HepG2 (cell line): ENCODE measurements at regions not wholly inside any gene's neighbourhood (a gene's known extent, or its start where the extent isn't known, plus 50 kb on each side); places are given as distances from the start of the nearest gene placed in this dataset.

Source experiments
- ATAC-seq: fragments of 200-7000 bp; cut with Tn5 transposase; 3 replicates; pipeline ENCODE4 v1.9.1; 2020; ENCODE audit warnings: mild to moderate bottlenecking, moderate library complexity
- BruUV-seq: library from RNA; stranded (reverse); fragments of 400-500 nt; replicated peaks from 2 replicates; lab custom pipeline; 2021; lab: Mats Ljungman, UMichigan
- CTCF ChIA-PET: fragments of 300-600 bp; formaldehyde crosslinking; extraction: SDS; loops from one replicate; lab custom pipeline; 2021; ENCODE audit warnings: low total read pairs, inconsistent platforms, low intra/inter-chr PET ratio; lab: Yijun Ruan, JAX
- POLR2A ChIA-PET: fragments of 350-600 bp; sonication (Branson Sonifier 250); formaldehyde crosslinking; loops from one replicate; lab custom pipeline; 2020; ENCODE audit warnings: antibody characterized with exemption, inconsistent platforms; lab: Yijun Ruan, JAX
- DNase-seq: peaks from one replicate; pipeline ENCODE4 v3.0.0-alpha.2; 2015; ENCODE audit warnings: low spot score
- FAIRE-seq: peaks from 3 replicates; lab custom pipeline; 2011; peaks lifted over from hg19 to GRCh38; lab: Jason Lieb, UNC
- H2AFZ ChIP-seq: one replicate; pipeline ENCODE4 v1.6.1; 2011; ENCODE audit warnings: low read length, inconsistent platforms
- H3K27ac ChIP-seq: fragments of 300-600 bp; 3 replicates; pipeline ENCODE4 v1.8.0; 2011; ENCODE audit warnings: mixed run types, mild to moderate bottlenecking, mixed read lengths, low read length, inconsistent platforms; ENCODE audit not compliant: insufficient read depth; ENCODE audit errors: extremely low read length
- H3K27me3 ChIP-seq, 2 experiments: fragments of 200-600 bp in 1 of 2; 2 replicates in 1 of 2; 3 replicates in 1 of 2; pipeline versions ENCODE4 v1.6.0 to v1.8.0; 2011; ENCODE audit warnings: low read length in 2 of 2, mild to moderate bottlenecking in 2 of 2, moderate library complexity in 2 of 2, inconsistent platforms in 1 of 2; ENCODE audit not compliant: insufficient read depth in 2 of 2, control insufficient read depth in 1 of 2
- H3K36me3 ChIP-seq, 2 experiments: fragments of 200-600 bp in 1 of 2; replicated peaks in 1 of 2; 2 replicates in 1 of 2; 3 replicates in 1 of 2; pipeline versions ENCODE4 v1.5.1 to v1.8.0; 2011; ENCODE audit warnings: low read length in 2 of 2, inconsistent platforms in 1 of 2; ENCODE audit not compliant: insufficient read depth in 2 of 2, control insufficient read depth in 1 of 2
- H3K4me1 ChIP-seq: 2 replicates; pipeline ENCODE4 v1.5.1; 2012; ENCODE audit warnings: low read length, inconsistent platforms; ENCODE audit not compliant: insufficient read depth
- H3K4me2 ChIP-seq: 2 replicates; pipeline ENCODE4 v1.6.0; 2011; ENCODE audit warnings: low read depth, low read length, inconsistent platforms
- H3K4me3 ChIP-seq, 3 experiments: fragments of 200-600 bp in 1 of 3; sonication (generic), shearing (Covaris generic) in 1 of 3; replicated peaks in 1 of 3; 2 replicates each; pipeline ENCODE4 v1.5.1; 2011 to 2016; ENCODE audit warnings: low read length in 3 of 3, inconsistent platforms in 2 of 3, low read depth in 2 of 3, mild to moderate bottlenecking in 2 of 3, control low read depth in 1 of 3, mixed read lengths in 1 of 3; ENCODE audit not compliant: insufficient read depth in 1 of 3
- H3K79me2 ChIP-seq: one replicate; pipeline ENCODE4 v1.6.1; 2011; ENCODE audit warnings: low read length, inconsistent platforms; ENCODE audit not compliant: insufficient read depth
- H3K9ac ChIP-seq: 2 replicates; pipeline ENCODE4 v1.6.0; 2011; ENCODE audit warnings: mild to moderate bottlenecking, low read depth, low read length, inconsistent platforms; ENCODE audit not compliant: insufficient read depth
- H3K9me3 ChIP-seq: 2 replicates; pipeline ENCODE4 v1.5.1; 2012; ENCODE audit warnings: mild to moderate bottlenecking, low read length
- H4K20me1 ChIP-seq: 2 replicates; pipeline ENCODE4 v1.6.0; 2011; ENCODE audit warnings: inconsistent platforms, mild to moderate bottlenecking, low read length, moderate library complexity; ENCODE audit not compliant: insufficient read depth
- EZH2 ChIP-seq: conservative IDR thresholded peaks from 2 replicates; pipeline ENCODE4 v1.6.1; 2012; ENCODE audit warnings: mild to moderate bottlenecking, low read depth, low read length, moderate library complexity
- HIVEP1 ChIP-seq: sonication (generic); formaldehyde crosslinking; IDR thresholded peaks from 2 replicates; pipeline ENCODE4 v1.4.0; 2020; ENCODE audit warnings: mild to moderate bottlenecking, missing genetic modification reagents
- HOXD1 ChIP-seq: sonication (generic); formaldehyde crosslinking; IDR thresholded peaks from 2 replicates; pipeline ENCODE4 v1.5.0; 2020; ENCODE audit warnings: missing genetic modification reagents
- KLF15 ChIP-seq: sonication (generic); formaldehyde crosslinking; IDR thresholded peaks from 2 replicates; pipeline ENCODE4 v1.8.1; 2023; ENCODE audit warnings: borderline replicate concordance, mild to moderate bottlenecking, inconsistent platforms, missing genetic modification reagents, mixed read lengths
- MYC ChIP-seq: sonication (generic); formaldehyde crosslinking; IDR thresholded peaks from 2 replicates; pipeline ENCODE4 v1.9.0; 2021; ENCODE audit warnings: missing genetic modification reagents, borderline replicate concordance
- NFE2 ChIP-seq: sonication (generic); formaldehyde crosslinking; IDR thresholded peaks from 2 replicates; pipeline ENCODE4 v1.4.0; 2020; ENCODE audit warnings: missing genetic modification reagents
- NONO ChIP-seq, 2 experiments: fragments of 450-650 bp in 1 of 2; sonication (generic) in 1 of 2; formaldehyde crosslinking in 1 of 2; IDR thresholded peaks in 1 of 2; conservative IDR thresholded peaks in 1 of 2; 2 replicates each; pipeline versions ENCODE4 v1.6.1 to v1.8.0; 2017 to 2022; ENCODE audit warnings: mild to moderate bottlenecking in 1 of 2, missing genetic modification reagents in 1 of 2, moderate library complexity in 1 of 2
- PHF21A ChIP-seq: sonication (generic); formaldehyde crosslinking; IDR thresholded peaks from 2 replicates; pipeline ENCODE4 v1.5.0; 2020; ENCODE audit warnings: mild to moderate bottlenecking, missing genetic modification reagents
- POGZ ChIP-seq: sonication (generic); formaldehyde crosslinking; IDR thresholded peaks from 2 replicates; pipeline ENCODE4 v1.4.0; 2020; ENCODE audit warnings: mild to moderate bottlenecking, missing genetic modification reagents
- SALL1 ChIP-seq: sonication (generic); formaldehyde crosslinking; IDR thresholded peaks from 2 replicates; pipeline ENCODE4 v1.8.0; 2022; ENCODE audit warnings: mild to moderate bottlenecking, missing genetic modification reagents
- SP2 ChIP-seq: sonication (generic); formaldehyde crosslinking; IDR thresholded peaks from 2 replicates; pipeline ENCODE4 v1.5.1; 2020; ENCODE audit warnings: mild to moderate bottlenecking, missing genetic modification reagents
- ZBTB42 ChIP-seq: sonication (generic); formaldehyde crosslinking; IDR thresholded peaks from 2 replicates; pipeline ENCODE4 v1.5.0; 2020; ENCODE audit warnings: mild to moderate bottlenecking, missing genetic modification reagents
- ZFP36 ChIP-seq: fragments of 150-350 bp; IDR thresholded peaks from 2 replicates; pipeline ENCODE4 v1.6.1; 2018; ENCODE audit warnings: borderline replicate concordance, low read length, low read depth; ENCODE audit not compliant: partially characterized antibody
- ZNF20 ChIP-seq: sonication (generic); formaldehyde crosslinking; IDR thresholded peaks from 2 replicates; pipeline ENCODE4 v1.4.0; 2020; ENCODE audit warnings: mild to moderate bottlenecking, moderate library complexity, missing genetic modification reagents
- ZSCAN12 ChIP-seq: sonication (generic); formaldehyde crosslinking; IDR thresholded peaks from 2 replicates; pipeline ENCODE4 v1.9.0; 2021; ENCODE audit warnings: mild to moderate bottlenecking, missing genetic modification reagents
- WGBS: methylation state at CpG from one replicate; pipeline ENCODE4 v1.1.6; 2017; ENCODE audit warnings: low lambda C conversion rate; 5-methylcytosine and 5-hydroxymethylcytosine counted together
- in situ Hi-C: cut with HindIII; loops from 2 replicates; pipeline ENCODE4 v1.10.0; 2017; ENCODE audit warnings: low pct_unique_long_range_greater_than_20kb; ENCODE audit not compliant: extremely low pct_ligation_motif_present
- intact Hi-C: fragments of 100-400 bp; cut with micrococcal nuclease; formaldehyde crosslinking; loops from one replicate; pipeline ENCODE4 v1.10.0; 2022; ENCODE audit not compliant: unreplicated experiment
- TF ChIP-seq, protein P1 (sequence below): IDR thresholded peaks from 2 replicates; pipeline ENCODE4 v1.6.1; 2016; ENCODE audit warnings: missing genetic modification reagents, missing compliant biosample characterization
- TF ChIP-seq, protein P2 (sequence below): sonication (generic); formaldehyde crosslinking; IDR thresholded peaks from 2 replicates; pipeline ENCODE4 v1.5.0; 2020; ENCODE audit warnings: missing genetic modification reagents, mild to moderate bottlenecking, borderline replicate concordance
- TF ChIP-seq, protein P3 (sequence below): sonication (generic); formaldehyde crosslinking; IDR thresholded peaks from 2 replicates; pipeline ENCODE4 v1.9.0; 2021; ENCODE audit warnings: missing genetic modification reagents, borderline replicate concordance
- TF ChIP-seq, protein P4 (sequence below): sonication (generic); formaldehyde crosslinking; IDR thresholded peaks from 2 replicates; pipeline ENCODE4 v1.4.0; 2020; ENCODE audit warnings: missing genetic modification reagents, borderline replicate concordance

DNA sequence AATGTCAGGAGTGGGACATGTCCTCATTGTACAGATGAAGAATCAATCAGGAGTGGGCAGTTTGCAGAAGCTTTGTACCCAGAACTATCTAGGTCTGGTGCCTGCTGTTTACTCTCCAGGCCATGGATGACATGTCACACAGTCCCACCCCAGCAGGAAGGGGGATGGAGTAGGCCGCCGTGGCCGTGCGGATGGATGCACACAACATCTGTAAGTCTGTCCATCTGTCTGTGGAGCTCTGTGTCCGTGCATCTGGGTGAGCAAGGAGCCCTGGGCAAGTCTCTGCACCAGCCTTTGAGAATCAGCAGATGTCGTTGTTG lies 311.5 kb upstream of the IRX4 start:
- Histone ChIP-seq H3K9me3 (peaks cover 9% of the 10 kb centered on the region; the same call in 1 of the 2 replicates), H3K27ac (no peak overlapping the region), H4K20me1 (no peaks in the 10 kb centered on the region), H3K9ac (no peak overlapping the region), H3K4me2 (no peak overlapping the region), H3K36me3 (no peaks in the 10 kb centered on the region), H3K79me2 (no peaks in the 10 kb centered on the region), H2AFZ (no peak overlapping the region), H3K4me3 (no peak overlapping the region), H3K4me1 (no peaks in the 10 kb centered on the region), H3K27me3 (peaks cover 0 to 19% of the 10 kb centered on the region in 2 experiments; a peak in 3 of 5 replicates)
- in situ Hi-C loops: no loop called here
- ATAC-seq (no peak), DNase-seq (no peak), FAIRE-seq (no peak)
- 35% methylated on average over 6 of the region's 6 CpGs for WGBS
- ChIA-PET CTCF (no interaction called here), POLR2A (no interaction called here)
- BruUV-seq: no TSS peak
- intact Hi-C loops: no loop called here
- TF ChIP-seq, protein P1, sequence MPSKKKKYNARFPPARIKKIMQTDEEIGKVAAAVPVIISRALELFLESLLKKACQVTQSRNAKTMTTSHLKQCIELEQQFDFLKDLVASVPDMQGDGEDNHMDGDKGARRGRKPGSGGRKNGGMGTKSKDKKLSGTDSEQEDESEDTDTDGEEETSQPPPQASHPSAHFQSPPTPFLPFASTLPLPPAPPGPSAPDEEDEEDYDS: no peak
- TF ChIP-seq POGZ: no peak
- TF ChIP-seq NFE2: no peak
- TF ChIP-seq ZBTB42 (CRISPR knock-in tag): no peak
- no peak for TF ChIP-seq MYC (CRISPR knock-in tag)
- no peak for TF ChIP-seq SALL1 (CRISPR knock-in tag)
- no peak for TF ChIP-seq NONO (IDR thresholded peaks at IDR 0.05)
- no peak for TF ChIP-seq NONO (CRISPR knock-in tag; conservative IDR thresholded peaks at IDR 0.05)
- TF ChIP-seq, protein P2, sequence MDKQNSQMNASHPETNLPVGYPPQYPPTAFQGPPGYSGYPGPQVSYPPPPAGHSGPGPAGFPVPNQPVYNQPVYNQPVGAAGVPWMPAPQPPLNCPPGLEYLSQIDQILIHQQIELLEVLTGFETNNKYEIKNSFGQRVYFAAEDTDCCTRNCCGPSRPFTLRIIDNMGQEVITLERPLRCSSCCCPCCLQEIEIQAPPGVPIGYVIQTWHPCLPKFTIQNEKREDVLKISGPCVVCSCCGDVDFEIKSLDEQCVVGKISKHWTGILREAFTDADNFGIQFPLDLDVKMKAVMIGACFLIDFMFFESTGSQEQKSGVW (CRISPR knock-in tag): no peak
- no peak for TF ChIP-seq ZNF20 (CRISPR knock-in tag)
- TF ChIP-seq HIVEP1 (CRISPR knock-in tag): no peak
- no peak for TF ChIP-seq ZFP36
- no peak for TF ChIP-seq PHF21A
- no peak for TF ChIP-seq HOXD1
- TF ChIP-seq, protein P3, sequence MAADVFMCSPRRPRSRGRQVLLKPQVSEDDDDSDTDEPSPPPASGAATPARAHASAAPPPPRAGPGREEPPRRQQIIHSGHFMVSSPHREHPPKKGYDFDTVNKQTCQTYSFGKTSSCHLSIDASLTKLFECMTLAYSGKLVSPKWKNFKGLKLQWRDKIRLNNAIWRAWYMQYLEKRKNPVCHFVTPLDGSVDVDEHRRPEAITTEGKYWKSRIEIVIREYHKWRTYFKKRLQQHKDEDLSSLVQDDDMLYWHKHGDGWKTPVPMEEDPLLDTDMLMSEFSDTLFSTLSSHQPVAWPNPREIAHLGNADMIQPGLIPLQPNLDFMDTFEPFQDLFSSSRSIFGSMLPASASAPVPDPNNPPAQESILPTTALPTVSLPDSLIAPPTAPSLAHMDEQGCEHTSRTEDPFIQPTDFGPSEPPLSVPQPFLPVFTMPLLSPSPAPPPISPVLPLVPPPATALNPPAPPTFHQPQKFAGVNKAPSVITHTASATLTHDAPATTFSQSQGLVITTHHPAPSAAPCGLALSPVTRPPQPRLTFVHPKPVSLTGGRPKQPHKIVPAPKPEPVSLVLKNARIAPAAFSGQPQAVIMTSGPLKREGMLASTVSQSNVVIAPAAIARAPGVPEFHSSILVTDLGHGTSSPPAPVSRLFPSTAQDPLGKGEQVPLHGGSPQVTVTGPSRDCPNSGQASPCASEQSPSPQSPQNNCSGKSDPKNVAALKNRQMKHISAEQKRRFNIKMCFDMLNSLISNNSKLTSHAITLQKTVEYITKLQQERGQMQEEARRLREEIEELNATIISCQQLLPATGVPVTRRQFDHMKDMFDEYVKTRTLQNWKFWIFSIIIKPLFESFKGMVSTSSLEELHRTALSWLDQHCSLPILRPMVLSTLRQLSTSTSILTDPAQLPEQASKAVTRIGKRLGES (CRISPR knock-in tag): no peak
- TF ChIP-seq KLF15 (CRISPR knock-in tag): no peak
- no peak for TF ChIP-seq ZSCAN12 (CRISPR knock-in tag)
- no peak for TF ChIP-seq SP2
- no peak for TF ChIP-seq EZH2
- TF ChIP-seq, protein P4, sequence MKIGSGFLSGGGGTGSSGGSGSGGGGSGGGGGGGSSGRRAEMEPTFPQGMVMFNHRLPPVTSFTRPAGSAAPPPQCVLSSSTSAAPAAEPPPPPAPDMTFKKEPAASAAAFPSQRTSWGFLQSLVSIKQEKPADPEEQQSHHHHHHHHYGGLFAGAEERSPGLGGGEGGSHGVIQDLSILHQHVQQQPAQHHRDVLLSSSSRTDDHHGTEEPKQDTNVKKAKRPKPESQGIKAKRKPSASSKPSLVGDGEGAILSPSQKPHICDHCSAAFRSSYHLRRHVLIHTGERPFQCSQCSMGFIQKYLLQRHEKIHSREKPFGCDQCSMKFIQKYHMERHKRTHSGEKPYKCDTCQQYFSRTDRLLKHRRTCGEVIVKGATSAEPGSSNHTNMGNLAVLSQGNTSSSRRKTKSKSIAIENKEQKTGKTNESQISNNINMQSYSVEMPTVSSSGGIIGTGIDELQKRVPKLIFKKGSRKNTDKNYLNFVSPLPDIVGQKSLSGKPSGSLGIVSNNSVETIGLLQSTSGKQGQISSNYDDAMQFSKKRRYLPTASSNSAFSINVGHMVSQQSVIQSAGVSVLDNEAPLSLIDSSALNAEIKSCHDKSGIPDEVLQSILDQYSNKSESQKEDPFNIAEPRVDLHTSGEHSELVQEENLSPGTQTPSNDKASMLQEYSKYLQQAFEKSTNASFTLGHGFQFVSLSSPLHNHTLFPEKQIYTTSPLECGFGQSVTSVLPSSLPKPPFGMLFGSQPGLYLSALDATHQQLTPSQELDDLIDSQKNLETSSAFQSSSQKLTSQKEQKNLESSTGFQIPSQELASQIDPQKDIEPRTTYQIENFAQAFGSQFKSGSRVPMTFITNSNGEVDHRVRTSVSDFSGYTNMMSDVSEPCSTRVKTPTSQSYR (CRISPR knock-in tag): no peak
